Right atrium auricular region (tissue), 2 donors: ENCODE measurements at regions not wholly inside any gene's neighbourhood (a gene's known extent, or its start where the extent isn't known, plus 50 kb on each side); places are given as distances from the start of the nearest gene placed in this dataset.
A peak's percentile ranks its signal among the peaks of the same experiment; 100 is the strongest.

Source experiments
- DNase-seq: peaks from one replicate; pipeline ENCODE4 v3.0.0-alpha.2; 2019; ENCODE audit warnings: low spot score
- H3K27ac ChIP-seq, 2 donors: fragments of 200-600 bp; sonication (generic); 1 replicate in 1 of 2; 2 replicates in 1 of 2; pipeline ENCODE4 v1.5.1; 2016 to 2019
- H3K27me3 ChIP-seq, 2 donors: fragments of 200-600 bp; sonication (generic); one replicate each; pipeline versions ENCODE4 v1.5.1 to v1.6.0; 2017 to 2019
- H3K36me3 ChIP-seq: fragments of 200-600 bp; sonication (generic); one replicate; pipeline ENCODE4 v1.5.1; 2016
- H3K4me1 ChIP-seq, 2 donors: fragments of 200-600 bp; sonication (generic); one replicate each; pipeline versions ENCODE4 v1.5.1 to v1.6.0; 2017 to 2019
- H3K4me3 ChIP-seq, 2 donors: fragments of 200-600 bp; sonication (generic); 1 replicate in 1 of 2; 2 replicates in 1 of 2; pipeline ENCODE4 v1.5.1; 2017 to 2019; ENCODE audit warnings: mild to moderate bottlenecking in 1 of 2, moderate library complexity in 1 of 2
- H3K9me3 ChIP-seq, 2 donors: fragments of 200-600 bp; sonication (generic); one replicate each; pipeline ENCODE4 v1.5.1; 2019
- TF ChIP-seq, protein P1 (sequence below), 2 donors: fragments of 200-600 bp; sonication (generic); IDR thresholded peaks; one replicate each; pipeline ENCODE4 v1.5.1; 2019; ENCODE audit warnings: antibody characterized with exemption in 2 of 2

DNA sequence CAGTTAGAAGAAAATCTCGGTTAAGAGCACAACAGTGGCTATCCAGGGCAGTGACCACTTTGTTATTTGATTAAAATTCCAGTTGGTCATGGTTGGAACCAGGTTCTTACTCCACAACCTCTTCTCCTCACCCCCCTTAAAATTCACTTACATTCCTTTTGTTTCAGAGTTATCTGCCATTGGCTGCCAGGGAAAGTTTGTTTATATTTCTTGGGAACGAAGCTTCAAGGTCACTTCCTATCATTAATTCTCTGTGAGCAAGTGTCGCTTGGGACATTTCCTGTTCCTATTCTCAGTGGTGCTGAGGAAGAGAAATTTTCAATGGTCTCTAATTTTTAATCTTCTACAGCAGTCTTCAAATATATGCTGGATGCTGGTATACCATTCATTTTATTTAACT, 121.1 kb upstream of the COL21A1 start:
- Histone ChIP-seq H3K36me3 (no peaks in the 10 kb centered on the region), H3K9me3 (no peaks in the 10 kb centered on the region), H3K4me3 (no peak overlapping the region), H3K4me1 (peaks cover 0 to 47% of the 10 kb centered on the region in 2 donors), H3K27ac (peak overlapping the region in 1 of 2 donors; percentile 82), H3K27me3 (no peaks in the 10 kb centered on the region)
- TF ChIP-seq, protein P1, sequence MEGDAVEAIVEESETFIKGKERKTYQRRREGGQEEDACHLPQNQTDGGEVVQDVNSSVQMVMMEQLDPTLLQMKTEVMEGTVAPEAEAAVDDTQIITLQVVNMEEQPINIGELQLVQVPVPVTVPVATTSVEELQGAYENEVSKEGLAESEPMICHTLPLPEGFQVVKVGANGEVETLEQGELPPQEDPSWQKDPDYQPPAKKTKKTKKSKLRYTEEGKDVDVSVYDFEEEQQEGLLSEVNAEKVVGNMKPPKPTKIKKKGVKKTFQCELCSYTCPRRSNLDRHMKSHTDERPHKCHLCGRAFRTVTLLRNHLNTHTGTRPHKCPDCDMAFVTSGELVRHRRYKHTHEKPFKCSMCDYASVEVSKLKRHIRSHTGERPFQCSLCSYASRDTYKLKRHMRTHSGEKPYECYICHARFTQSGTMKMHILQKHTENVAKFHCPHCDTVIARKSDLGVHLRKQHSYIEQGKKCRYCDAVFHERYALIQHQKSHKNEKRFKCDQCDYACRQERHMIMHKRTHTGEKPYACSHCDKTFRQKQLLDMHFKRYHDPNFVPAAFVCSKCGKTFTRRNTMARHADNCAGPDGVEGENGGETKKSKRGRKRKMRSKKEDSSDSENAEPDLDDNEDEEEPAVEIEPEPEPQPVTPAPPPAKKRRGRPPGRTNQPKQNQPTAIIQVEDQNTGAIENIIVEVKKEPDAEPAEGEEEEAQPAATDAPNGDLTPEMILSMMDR (IDR thresholded peaks at IDR 0.05): no peak
- no peak for DNase-seq

DNA sequence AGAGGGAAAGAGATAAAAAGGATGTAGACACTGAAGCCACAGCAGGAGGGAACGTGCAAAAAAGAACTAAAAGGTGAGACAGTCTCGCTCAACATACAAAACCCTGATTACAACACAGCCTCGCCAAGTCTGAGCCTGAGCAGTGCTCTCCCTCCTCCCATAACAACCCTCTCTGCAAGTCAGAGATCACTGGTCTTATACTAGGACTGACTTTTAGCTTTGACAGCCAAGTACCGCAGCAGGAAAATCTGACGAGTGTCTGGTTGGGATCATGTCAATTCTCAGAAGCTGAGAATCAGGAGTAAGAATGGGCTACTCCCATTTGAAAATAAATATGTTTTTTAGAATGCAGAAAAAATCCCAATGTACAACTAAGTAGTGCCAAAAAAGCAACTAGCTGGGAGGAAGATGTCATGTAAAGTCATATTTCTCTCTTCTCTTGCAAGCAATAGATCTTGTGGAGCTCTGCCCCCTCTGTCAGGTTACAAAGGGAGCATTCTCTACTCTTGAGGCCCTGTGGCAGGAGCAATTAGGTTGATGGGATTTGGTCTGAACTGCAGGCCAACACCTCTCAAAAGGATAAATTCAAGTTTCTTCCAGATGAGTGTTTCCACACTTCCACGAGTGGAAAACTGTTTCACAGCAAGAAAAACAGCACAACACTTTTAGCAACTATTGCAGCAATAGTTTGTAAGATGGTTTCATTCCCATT, 118.9 kb upstream of the COL21A1 start:
- Histone ChIP-seq H3K4me1 (peaks cover 0 to 29% of the 10 kb centered on the region in 2 donors), H3K9me3 (no peaks in the 10 kb centered on the region), H3K27ac (peak overlapping the region in 1 of 2 donors; percentile 23), H3K36me3 (no peaks in the 10 kb centered on the region), H3K4me3 (no peak overlapping the region), H3K27me3 (no peaks in the 10 kb centered on the region)
- no peak for DNase-seq
- TF ChIP-seq, protein P1 (IDR thresholded peaks at IDR 0.05): no peak

DNA sequence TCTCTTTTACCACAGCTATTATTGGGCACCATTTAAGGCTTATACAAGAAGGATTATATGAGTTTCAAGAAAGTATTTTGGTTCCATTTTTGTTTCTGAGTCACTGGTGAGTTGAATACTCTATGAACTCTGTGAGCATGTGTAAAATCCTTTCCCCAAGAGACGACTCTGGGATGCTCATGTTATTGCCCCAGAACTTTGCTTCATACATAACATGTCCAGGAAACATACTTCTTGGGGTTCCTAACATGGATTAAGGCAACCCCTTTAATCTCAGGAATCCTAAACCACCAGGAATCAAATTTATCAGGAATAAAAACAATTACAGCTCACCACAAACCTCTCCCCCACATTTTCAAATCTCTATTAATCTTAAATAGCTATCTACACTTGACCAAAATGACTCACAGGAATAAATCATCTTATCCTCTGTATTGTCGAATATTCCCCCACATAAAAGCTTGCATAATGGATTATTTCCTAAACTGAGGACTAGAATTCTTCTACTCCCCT, 117.5 kb upstream of the COL21A1 start:
- Histone ChIP-seq H3K4me3 (no peak overlapping the region), H3K36me3 (no peaks in the 10 kb centered on the region), H3K27me3 (no peaks in the 10 kb centered on the region), H3K27ac (no peak overlapping the region), H3K9me3 (no peaks in the 10 kb centered on the region), H3K4me1 (peaks cover 0 to 15% of the 10 kb centered on the region in 2 donors)
- DNase-seq: no peak
- TF ChIP-seq, protein P1 (IDR thresholded peaks at IDR 0.05): no peak

DNA sequence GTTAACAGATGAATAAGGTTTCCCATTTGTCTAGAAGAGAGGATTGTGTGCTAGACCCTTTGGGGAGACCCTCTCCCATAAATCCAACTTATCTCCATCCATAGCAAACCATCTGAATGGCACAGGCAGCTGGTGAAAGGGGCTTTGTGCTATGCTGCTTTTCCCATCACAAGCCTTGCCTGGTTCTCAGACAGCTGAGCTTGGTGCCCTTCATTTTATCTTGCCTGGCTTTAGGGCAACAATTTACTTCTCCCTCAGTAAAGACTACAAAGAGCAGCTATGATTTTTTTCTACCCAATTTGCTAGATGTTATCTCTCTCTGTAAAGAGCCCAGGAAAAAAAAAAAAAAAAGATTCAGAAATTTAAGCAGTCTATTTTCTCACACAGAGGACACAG, 117.0 kb upstream of the COL21A1 start:
- H3K4me1 ChIP-seq: peaks cover 0 to 15% of the 10 kb centered on the region in 2 donors
- TF ChIP-seq, protein P1 (IDR thresholded peaks at IDR 0.05): no peak

DNA sequence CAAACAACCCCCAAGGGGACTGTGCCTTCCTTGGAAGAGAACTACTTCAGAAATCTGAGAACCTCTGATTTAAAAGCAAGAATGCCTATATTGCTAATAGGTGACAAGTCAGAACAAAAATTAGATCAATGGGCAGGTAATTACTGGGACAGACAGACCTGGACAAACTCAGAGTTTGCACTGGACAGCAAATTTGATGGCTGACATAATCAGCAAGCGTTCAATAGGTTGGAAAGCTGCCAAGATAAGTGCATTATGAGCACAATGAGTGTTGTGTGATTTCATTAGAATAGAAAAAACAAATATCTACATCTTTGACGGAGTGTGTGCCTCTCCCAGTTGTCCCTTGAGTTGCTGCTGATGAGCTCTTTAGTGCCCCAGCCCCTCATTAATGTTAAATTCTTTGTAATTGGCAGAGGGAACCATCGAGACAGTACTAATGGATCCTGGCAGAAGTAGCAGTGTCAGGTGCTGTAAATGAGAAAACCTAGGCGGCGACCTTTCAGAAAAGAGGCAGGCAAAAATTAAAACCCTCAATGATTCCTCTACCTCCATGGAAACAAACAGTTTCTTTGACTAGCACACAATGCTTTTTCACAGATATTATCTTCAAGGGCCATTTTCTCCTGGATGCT, 116.5 kb upstream of the COL21A1 start:
- Histone ChIP-seq H3K4me1 (peaks cover 0 to 15% of the 10 kb centered on the region in 2 donors), H3K36me3 (no peaks in the 10 kb centered on the region), H3K27me3 (no peaks in the 10 kb centered on the region), H3K27ac (no peak overlapping the region), H3K9me3 (no peaks in the 10 kb centered on the region), H3K4me3 (no peak overlapping the region)
- TF ChIP-seq, protein P1 (IDR thresholded peaks at IDR 0.05): no peak
- no peak for DNase-seq

More for the DNA sequence above, 117.0 kb upstream of the COL21A1 start:
- DNase-seq: no peak
- Histone ChIP-seq H3K9me3 (no peaks in the 10 kb centered on the region), H3K36me3 (no peaks in the 10 kb centered on the region), H3K27ac (no peak overlapping the region), H3K4me3 (no peak overlapping the region), H3K27me3 (no peaks in the 10 kb centered on the region)
